ENCODE measurements at regions not wholly inside any gene's neighbourhood (a gene's known extent, or its start where the extent isn't known, plus 50 kb on each side); places are given as distances from the start of the nearest gene placed in this dataset.

- Histone ChIP-seq H2BK5ac (ENCODE audit: insufficient read length, low read length) (no peak overlapping the region), H4K8ac (replicated peaks; ENCODE audit: insufficient read length, low read depth, low read length) (no peak overlapping the region), H3K18ac (ENCODE audit: insufficient read length, low read depth, low read length) (no peak overlapping the region), H2BK20ac (ENCODE audit: low read depth, low read length, poor library complexity, severe bottlenecking) (no peak overlapping the region), H2BK12ac (ENCODE audit: insufficient read length, low read depth, low read length) (no peak overlapping the region), H3K79me1 (ENCODE audit: insufficient read depth, low read depth, low read length, poor library complexity, severe bottlenecking) (no peaks in the 10 kb centered on the region), H3K9me3 (ENCODE audit: control insufficient read depth, low read depth, low read length) (no peaks in the 10 kb centered on the region), H3K23me2 (ENCODE audit: insufficient read length, low read depth, low read length, poor library complexity, severe bottlenecking) (no peaks in the 10 kb centered on the region), H4K5ac (ENCODE audit: insufficient read length, low read depth, low read length) (no peak overlapping the region), H2BK120ac (ENCODE audit: low read depth, low read length, poor library complexity, severe bottlenecking) (no peak overlapping the region), H2AFZ (ENCODE audit: low read length) (no peak overlapping the region), H3K27me3 (ENCODE audit: insufficient read depth, low read length) (no peaks in the 10 kb centered on the region), H2BK15ac (ENCODE audit: low read depth, low read length) (no peak overlapping the region), H3K4me2 (ENCODE audit: insufficient read depth, insufficient read length, low read length) (no peak overlapping the region), H3K9ac (ENCODE audit: extremely low read depth, insufficient read length, low read length) (no peak overlapping the region), H3K56ac (ENCODE audit: insufficient read length, low read depth, low read length) (no peak overlapping the region), H4K20me1 (ENCODE audit: control insufficient read depth, insufficient read depth, insufficient read length) (no peaks in the 10 kb centered on the region), H4K91ac (ENCODE audit: insufficient read length, low read depth, low read length) (no peak overlapping the region), H3T11ph (ENCODE audit: low read length) (no peak overlapping the region), H3K4me1 (ENCODE audit: insufficient read depth, low read length) (no peaks in the 10 kb centered on the region), H3K4ac (ENCODE audit: low read depth, low read length) (no peak overlapping the region), H2AK5ac (ENCODE audit: insufficient read length, low read length) (no peak overlapping the region), H3K14ac (ENCODE audit: insufficient read depth, low read length) (no peak overlapping the region), H3K27ac (ENCODE audit: insufficient read length, low read depth, low read length) (no peak overlapping the region), H3K79me2 (ENCODE audit: insufficient read depth, low read length) (no peaks in the 10 kb centered on the region), H3K23ac (ENCODE audit: insufficient read length, low read depth, low read length) (no peak overlapping the region)
- Mint-ChIP-seq H3K4me3 (no peak overlapping the region), H3K27ac (no peak overlapping the region), H3K36me3 (ENCODE audit: insufficient read depth in 1 of 3, low read depth in 3 of 3) (no peaks in the 10 kb centered on the region; a peak in 1 of 7 replicates), H3K4me1 (peaks cover 6 to 11% of the 10 kb centered on the region in 2 experiments), H3K9me3 (no peaks in the 10 kb centered on the region; a peak in 1 of 5 replicates), H3K27me3 (ENCODE audit: low read depth) (no peaks in the 10 kb centered on the region)
- no peak for DNase-seq
- TF ChIP-seq CTCF (conservative IDR thresholded peaks at IDR 0.05): no peak
Measured at GRCh38 chr18:29250843-29251242, 1073.9 kb upstream of the CDH2 start.
